Stimulated activated CD4-positive, alpha-beta T cell treated with anti-CD3 and anti-CD28 coated beads, Interleukin-1b, Interleukin-23, amount 100 ng/mL, for 24 hours (primary cell): ENCODE measurements at regions not wholly inside any gene's neighbourhood (a gene's known extent, or its start where the extent isn't known, plus 50 kb on each side); places are given as distances from the start of the nearest gene placed in this dataset.

Source experiments
- DNase-seq, 4 experiments: peaks; one replicate each; pipeline ENCODE4 v3.0.0-alpha.2; 2020; ENCODE audit warnings: low read depth in 4 of 4, low spot score in 1 of 4

DNA sequence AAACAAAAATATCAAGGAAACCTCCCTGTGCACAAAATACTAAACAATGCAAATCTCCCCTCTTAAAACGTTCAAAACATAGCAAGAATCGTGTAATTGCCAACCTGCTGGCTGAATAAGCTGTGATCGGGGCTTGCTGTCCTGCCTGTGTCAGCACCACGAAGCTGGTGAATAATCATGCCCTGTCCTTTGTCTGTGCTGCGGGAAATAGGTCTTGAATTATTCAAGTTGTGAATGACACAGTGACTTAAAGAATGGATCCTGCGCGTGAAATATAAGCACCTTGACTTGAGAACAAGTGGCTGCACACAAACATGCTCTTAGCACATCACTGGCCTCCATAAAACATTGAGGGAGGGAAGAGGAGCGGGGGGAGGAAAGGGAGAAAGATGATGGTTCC lies 130.2 kb downstream of the OAT start:
- no peak for DNase-seq

DNA sequence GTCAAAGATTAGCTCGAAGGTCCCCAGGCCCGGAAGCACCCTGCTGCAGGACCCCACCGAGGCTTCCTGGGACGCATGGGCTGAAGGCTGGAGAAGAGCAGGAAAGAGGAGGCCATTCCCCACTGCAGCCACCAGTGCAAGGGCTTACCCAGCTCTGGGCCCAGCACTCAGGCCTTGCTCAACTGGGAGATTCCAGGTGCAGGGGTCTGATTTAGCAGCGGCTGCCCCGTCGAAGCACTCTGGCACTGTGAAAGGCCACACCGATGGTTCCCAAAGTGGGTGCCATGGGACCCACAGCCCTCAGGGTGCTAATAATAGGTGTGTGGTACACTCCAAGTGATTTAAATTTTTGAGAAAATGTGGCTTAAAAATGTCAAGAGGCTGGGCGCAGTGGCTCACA lies 130.9 kb downstream of the OAT start:
- DNase-seq, result no peak

DNA sequence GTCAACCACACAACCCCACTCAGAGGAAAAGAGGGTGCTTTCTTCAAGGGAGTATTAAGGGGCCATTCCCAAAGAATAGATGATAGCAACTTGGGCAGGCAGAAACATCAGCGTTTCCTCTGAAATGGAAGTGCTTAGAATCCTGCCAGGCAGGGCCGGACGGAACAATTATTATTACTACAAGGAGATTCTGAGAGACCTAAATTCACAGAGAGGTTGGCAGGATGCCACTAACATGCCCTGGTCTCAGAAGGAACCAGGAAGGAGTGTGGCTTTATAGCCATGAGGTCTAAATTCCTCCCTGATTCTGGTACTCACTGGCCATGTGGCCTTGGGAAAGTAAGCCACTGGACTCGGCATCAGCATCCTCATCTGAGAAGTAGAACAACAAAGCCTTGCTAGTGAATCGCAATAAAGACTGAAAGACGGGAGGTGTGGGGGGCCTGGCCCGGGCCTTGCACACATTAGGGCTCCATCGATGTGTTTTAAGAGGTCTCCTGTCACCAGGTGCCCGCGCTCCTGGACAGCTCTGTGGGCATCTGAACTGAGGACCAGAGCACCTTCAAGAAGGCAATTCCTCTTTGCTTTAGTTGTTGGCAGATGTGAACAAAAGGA lies 131.5 kb downstream of the OAT start:
- DNase-seq, result no peak

DNA sequence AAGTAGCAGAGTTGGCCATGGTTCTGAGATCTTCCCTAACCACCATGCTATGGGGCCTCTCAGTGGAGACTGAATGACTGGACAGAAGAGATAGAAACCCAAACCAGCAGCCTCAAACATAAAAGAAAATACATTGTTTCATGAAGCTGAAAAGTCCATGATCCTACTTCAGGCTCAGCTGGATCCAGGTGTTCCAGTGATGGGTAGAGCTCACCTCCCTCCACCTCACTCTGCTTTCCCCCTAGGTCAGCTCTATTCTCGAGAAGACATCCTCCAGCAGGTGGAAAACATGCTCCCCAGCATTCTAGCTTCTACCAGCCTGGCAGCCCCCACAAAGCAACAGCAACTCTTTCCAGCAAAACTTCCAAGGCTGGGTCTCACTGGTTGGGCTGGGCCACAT lies 132.1 kb downstream of the OAT start:
- no peak for DNase-seq

DNA sequence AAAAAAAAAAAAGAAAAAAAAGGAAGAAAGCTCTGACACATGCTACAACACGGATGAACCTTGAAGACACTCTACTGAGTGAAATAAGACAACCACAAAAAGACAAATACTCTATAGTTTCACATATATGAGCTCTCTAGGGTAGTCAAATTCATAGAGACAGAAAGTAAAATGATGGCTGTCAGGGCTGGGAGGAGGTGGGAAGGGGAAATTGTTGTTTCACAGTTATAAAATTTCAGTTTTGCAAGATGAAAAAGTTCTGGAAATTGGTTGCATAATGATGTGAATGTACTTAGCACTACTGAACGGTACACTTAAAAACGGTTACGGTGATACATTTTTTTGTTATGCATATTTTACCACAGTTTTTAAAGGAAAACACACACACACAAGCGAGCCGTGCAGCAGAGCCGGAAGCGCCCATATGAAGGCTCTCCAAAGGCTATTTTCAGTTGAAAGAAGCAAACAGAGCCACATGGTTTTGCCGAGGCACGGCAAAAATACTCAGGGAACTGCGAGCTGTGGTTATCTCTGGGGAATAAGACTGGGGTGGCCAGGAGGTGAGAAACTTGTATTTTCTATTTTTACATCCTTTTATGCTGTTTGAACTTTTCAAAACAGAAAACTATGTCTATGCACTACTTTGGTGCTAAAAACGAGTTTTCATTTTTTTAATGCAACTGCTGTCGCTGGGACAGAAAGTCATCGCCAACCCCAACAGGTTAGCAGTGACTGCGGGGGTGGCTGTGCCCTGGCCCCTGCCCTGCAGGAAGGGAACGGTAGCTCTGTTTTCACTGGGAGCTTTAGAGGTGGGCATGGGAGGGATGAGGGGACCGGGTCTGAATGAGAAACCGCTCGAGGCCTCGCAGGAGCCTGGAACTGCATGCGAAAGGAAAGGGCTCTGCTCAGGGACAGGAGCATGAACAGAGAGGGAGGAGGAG lies 132.9 kb downstream of the OAT start:
- no peak for DNase-seq

DNA sequence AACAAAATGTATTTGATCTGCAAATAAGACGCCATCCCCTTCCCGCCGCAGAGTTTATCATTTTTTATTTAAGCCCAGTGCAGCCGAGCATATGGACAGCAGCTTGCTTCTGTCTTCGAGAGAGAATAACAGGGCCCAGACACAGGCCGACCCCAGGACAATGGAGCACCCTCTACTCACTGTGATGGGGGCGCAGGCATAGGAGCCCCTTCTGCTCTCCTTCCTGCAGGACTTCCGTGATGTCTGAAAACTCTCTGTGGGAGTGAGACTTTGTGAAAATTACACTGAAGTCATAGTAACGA lies 134.8 kb downstream of the OAT start:
- no peak for DNase-seq

DNA sequence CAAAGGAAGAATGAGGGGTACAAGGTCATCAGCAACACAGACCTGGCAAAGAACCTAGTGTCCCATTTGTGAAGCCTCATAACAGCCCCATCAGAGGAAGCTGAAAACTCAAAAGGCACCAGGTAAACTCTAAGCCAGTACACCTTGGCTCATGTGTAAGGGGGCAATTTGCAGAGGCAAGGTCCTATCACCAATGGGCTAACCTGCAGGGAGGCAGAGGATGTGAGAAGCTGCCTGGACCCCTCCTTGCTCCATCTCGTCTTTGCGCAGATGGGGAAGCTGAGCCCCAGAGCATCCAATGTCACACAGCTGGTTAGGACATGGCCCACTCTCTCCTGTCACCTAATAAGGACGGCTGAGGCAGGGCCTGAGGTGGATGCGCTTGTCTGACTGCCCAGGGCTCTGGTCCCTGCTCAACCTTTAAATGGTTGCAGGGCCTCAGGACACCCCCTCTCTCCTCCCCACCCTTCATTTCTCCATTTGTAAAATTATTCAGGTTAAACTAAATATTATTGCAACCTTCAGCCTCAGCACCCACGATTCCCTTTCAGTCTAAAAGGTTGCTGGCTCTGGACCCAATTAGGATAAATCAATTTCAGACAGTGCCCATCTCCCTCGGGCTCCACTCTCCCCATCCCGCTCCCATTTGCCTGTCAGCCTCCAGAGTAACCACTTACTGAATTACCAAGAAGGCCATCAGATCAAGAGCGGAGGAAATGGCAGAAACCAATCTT lies 135.3 kb downstream of the OAT start:
- DNase-seq, result no peak

DNA sequence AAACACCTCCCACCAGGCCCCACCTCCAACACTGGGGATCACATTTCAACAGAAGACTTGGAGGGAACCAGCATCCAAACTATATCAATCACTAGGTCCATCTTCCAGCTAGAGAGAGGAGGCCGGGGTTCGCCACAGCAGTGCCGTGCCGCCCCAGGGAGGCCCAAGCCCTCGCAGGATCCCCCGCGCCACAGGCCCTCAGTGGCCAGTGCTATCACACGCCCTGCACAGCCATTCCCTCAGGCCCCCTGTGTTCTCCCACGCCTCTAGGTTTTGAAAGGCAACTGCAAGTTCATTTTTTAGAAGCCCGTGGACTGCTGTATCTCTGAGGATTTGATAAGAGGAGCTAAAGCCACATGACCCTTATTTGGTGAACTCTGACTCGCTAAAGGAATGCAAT lies 136.4 kb downstream of the OAT start:
- no peak for DNase-seq

DNA sequence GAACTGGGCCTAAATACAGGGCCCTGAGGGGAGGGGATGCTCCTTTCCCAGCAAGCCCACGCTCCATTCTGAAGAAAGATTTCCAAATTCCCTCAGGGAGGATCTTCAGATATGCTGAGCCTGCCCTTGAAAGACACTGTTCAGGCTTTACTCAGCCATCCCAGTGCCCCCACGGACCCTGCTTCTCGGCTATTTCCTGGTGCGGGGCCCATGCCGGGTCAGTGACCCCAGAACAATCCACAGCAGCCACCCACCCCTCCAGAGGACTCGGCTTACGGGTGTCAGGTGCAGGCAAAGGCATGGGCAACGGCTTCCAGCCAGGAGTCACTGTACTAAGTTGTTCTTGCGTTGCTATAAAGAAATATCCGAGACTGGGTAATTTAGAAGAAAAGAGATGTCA lies 137.1 kb downstream of the OAT start:
- no peak for DNase-seq

DNA sequence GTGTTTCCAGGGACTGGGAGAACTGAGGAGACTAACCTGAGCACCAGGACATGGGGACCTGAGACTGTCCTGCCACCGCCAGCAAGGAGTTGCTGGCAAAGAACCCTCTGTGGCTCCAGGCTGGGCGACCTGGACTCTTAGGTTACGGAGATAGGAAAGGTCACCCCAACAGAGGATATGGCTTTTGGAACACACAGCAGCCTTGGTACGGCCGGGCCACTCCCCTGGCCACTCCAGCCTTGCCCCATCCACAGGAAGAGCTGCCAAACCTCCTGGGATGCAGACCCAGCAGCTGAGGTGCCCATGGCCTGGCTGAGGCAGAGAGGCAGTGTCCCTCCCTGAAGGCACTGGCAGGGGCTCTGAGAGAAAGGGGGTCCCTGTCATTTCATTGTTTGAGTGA lies 137.8 kb downstream of the OAT start:
- no peak for DNase-seq

DNA sequence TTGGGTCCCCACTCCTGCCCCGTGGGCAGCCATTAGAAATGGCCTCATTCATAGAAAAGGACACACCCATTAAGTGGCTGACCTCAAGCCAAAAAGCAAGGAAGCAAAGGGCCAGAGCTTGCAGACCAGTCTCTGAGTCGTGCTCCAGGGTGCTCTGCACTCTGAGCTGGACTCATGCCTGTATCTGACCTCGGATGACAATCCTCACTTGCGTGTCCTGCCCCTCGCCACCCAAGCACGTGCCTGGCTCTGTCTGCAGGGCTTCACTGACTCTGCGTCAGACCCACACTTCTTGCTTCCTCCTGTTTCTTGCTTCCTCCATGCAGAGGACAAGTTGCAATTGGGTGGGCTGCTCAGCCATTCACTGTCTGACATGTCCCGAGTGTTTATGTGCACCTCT lies 138.8 kb downstream of the OAT start:
- no peak for DNase-seq

DNA sequence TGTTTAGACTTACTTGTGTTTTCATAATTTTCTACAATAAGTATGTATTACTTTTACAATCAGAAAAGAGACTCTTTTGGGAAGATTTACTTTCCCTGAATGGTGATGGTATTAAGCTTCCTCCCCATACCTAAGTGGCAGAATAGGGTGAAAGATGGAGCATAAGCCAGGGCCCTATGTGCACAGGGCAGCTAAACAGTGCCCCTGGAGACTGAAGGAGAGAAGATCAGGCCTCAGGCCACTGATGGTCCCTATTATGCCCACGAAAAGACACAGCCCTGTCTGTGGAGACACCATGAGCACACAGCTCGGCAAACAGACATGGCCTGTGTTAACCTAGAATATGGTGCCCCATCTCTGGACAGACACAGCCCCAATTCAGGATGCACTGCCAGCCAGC lies 139.4 kb downstream of the OAT start:
- DNase-seq, result no peak

DNA sequence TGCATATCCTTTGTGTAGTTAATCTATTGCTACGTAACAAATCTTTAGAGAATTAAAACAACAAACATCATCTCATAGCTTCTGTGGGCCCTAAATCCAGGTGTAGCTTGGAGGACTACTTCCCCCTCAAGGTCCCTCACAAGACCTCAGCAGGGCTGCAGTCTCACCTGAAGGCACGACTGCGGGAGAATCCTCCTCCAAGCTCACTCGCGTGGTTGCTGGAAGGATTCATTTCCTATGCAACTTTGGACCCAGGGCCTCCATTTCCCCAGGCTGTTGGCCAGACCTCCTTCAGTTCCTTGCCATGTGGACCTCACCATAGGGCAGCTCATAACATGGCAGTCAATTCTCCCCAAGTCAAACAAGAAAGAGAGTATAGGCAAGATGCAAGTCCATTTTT lies 140.4 kb downstream of the OAT start:
- no peak for DNase-seq

DNA sequence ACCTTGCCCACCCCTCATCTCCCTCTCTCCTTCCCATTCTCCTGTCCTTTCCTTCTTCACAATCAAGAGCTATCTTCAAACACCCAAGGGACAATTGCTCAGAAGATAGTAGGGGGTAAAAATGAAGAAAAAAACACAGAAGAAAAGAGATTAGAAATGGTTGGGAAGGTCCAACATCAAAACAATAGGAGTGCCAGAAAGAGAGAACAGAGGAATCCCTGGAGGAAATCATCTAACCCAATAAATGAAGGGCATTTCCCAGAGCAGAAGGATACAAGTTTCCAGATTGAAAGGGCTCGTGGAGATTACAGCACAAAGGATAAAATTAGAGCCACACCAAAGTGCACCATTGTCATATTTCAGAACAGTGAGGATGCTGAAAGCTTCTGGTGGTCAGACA lies 145.6 kb downstream of the OAT start:
- no peak for DNase-seq

DNA sequence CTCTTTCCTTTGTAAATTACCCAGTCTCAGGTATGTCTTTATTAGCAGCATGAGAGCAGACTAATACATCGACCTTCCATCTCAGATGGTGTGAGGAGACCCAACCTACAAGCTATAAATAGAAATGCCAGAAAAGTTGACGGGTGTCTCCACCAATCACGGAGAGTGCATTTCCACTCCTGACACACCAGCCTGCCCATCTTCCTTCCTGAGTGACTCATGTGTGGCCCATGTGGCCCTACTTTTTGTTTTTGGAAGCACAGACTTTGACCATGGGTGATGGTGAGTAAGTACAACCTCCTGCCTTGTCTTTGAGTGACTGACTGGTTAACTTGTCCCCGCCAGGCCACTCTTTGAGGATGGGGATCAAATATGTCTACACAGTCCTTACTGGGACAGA lies 147.0 kb downstream of the OAT start:
- DNase-seq, result no peak

DNA sequence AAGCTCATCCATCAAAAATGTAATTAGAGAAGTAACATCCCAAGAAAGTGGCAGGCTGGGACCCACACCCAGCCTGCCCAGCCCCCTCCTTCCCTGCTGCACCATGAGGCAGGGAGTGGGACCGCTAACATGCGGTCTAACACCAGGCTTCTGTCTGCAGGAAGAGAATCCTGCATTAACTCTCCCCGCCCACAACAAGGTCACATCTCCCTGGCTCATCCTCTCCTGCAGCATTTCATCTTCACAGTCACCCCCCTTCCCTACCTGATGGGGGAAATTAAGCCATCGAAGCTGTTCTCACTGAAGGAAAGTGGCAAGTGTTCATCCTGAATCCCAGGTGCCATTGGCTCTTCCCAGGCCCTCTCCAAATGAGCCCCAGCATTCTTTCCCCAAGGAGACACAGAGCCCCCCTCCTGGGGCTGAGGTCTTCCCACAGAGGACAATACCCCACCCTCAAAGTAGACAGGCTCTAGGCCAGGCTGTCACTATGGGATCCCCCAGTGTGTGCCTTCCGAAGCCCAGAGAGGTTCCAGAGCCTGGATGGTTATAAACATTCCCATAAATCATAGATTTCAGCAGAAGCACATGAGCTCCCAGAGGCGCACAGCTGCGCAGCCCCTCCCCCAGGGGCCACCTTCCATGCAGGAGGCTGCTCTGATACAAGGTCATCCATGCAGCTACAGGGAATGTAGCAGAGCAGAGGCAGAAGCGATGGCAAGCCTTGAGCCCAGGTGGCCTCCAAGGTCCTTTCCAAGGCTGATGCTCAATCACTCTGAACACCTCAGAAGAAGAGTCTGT lies 148.0 kb downstream of the OAT start:
- no peak for DNase-seq

DNA sequence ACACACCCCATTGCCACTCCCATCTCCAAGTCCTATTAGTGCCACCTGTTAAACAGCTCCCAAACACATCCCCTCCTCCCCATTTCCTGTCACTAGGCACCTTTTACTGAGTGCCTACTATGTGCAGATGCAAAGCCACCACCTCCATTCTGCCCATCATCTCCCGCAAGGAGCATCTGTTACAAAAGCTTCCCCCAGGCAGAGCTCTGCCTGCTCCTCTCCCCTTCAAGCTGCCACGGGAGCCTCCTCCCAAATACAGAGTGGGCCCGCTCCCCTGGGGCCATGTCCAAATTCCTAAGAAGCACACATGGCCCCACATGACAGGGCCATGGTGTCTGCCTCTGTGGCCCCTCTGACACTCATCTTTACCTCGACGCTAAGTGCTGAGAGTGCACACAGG lies 149.7 kb downstream of the OAT start:
- DNase-seq, result no peak

DNA sequence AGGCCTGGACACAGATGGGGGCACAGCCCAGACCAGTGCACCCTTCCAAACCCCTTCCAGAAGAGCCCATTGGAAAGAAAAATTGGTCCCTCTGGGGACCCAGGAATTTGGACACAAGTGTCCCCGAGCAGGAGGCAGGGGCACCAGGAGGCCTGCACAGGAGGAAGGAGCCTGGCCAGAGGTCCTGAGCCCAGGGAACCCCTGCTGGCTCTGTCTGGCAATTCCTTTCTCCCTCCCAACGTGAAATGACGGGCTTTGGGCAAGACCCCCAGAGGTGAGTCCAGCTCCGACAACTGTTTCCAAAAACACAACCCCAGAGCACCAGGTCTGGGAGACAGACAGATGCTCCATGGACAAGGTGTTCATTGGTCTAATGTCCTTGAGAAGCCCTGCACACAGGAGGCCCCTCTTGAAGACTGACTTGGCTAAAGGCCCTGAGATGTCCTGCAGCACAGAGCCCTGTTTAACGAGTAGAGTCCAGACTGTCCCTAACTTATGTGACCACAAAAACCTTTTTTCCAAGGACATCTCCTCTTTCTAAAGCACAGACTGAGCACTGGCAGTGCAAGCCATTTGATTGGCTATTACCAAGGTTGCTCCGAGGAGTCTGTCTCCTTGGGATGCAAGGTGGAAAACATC lies 150.7 kb downstream of the OAT start:
- no peak for DNase-seq

DNA sequence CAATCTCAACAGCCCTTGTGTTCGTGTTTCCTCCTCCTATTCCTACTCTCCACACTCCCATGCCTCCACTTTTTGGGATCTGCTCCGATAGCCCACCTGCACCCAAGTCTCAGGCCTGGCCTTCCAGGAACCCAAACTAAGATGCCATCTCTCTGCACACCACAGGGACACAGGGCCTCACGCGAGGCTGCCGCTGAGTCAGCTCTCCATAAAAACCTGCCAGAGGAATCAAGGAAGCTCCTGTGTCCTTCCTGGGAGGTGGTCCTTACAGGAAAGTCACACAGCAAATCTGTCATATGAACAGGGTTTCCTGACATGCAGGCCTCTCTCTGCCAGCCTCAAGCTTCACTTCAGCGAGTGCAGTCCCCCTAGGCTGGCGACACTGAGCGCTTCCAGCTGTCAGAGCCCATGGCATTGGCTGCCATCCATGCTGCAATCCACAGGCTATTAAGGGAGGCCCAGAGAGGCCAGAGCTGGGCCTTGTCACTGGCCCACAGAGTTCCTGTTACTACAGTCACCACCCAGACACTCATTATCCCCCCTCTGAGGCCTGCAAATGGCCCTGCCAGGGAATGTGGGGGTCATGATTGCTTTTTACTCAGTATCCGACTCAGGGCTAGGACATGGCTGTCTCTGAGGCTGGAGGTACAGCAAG lies 151.4 kb downstream of the OAT start:
- no peak for DNase-seq

DNA sequence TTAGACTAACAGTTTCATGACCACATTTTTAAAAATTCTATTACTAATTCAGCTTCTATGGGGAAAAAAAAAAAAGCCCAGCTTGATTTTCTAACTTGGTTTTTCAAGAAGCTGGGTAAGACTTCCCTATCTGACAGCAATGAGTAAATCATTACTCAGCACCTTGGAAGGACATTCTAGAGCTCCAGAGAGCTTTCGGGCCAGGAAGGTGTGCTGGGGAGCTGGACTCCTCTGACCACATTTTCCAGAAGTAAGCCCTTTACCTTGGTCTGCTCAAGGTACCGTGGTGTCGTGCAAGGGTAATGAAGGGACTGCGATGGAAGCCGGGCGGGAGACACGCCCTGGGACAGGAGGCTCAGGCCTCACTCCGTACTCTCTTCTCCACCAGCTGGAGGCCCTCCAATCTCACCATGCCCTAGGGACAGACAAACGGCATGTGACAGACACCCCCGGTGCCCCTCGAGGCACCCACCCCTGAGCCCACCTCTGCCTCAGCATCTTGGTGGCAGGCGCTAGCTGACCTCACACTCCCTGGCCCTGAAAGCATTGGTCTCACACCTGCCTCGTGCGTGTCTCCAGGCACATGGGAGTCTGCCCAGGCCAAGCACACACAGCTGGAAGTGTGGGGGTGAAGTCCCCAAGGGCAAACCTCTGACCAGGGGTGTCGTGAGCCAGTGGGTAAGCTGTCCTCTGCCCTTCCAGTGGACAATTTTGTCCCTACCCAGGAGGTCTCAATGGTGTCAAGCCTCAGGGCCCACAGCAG lies 152.1 kb downstream of the OAT start:
- no peak for DNase-seq
